ENCODE measurements at regions not wholly inside any gene's neighbourhood (a gene's known extent, or its start where the extent isn't known, plus 50 kb on each side); places are given as distances from the start of the nearest gene placed in this dataset.

- no peak for DNase-seq
Measured at GRCh38 chr2:183214680-183215079, 90.4 kb downstream of the NUP35 start.

GRCh38 chr2:183215917-183216316, 91.7 kb downstream of the NUP35 start:
- DNase-seq = no peak

GRCh38 chr2:183219888-183220287, 95.6 kb downstream of the NUP35 start:
- DNase-seq = no peak

GRCh38 chr2:183222751-183223150, 98.5 kb downstream of the NUP35 start:
- no peak for DNase-seq

GRCh38 chr2:183224948-183225347, 100.7 kb downstream of the NUP35 start:
- DNase-seq = no peak

- DNase-seq = no peak
Measured at GRCh38 chr2:183227176-183227575, 102.9 kb downstream of the NUP35 start.

GRCh38 chr2:183229386-183229785, 105.1 kb downstream of the NUP35 start:
- no peak for DNase-seq

- no peak for DNase-seq
Measured at GRCh38 chr2:183232161-183232865, 108.1 kb downstream of the NUP35 start.

- peak; percentile 84 for DNase-seq
Measured at GRCh38 chr2:183242937-183243336, 118.7 kb downstream of the NUP35 start.

GRCh38 chr2:183243758-183244157, 119.5 kb downstream of the NUP35 start:
- peak; percentile 17 for DNase-seq

- peak; percentile 50 for DNase-seq
Measured at GRCh38 chr2:183244300-183244844, 120.1 kb downstream of the NUP35 start.

- peak; percentile 45 for DNase-seq
Measured at GRCh38 chr2:183248866-183249567, 124.8 kb downstream of the NUP35 start.

- DNase-seq = no peak
Measured at GRCh38 chr2:183250061-183250460, 125.8 kb downstream of the NUP35 start.

- no peak for DNase-seq
Measured at GRCh38 chr2:183250472-183250871, 126.2 kb downstream of the NUP35 start.

GRCh38 chr2:183253441-183254130, 129.3 kb downstream of the NUP35 start:
- DNase-seq = no peak

- DNase-seq = no peak
Measured at GRCh38 chr2:183255411-183255810, 131.2 kb downstream of the NUP35 start.

GRCh38 chr2:183259921-183260320, 135.7 kb downstream of the NUP35 start:
- no peak for DNase-seq

- no peak for DNase-seq
Measured at GRCh38 chr2:183260527-183260926, 136.3 kb downstream of the NUP35 start.

GRCh38 chr2:183264890-183265535, 140.8 kb downstream of the NUP35 start:
- no peak for DNase-seq

GRCh38 chr2:183267148-183267827, 143.0 kb downstream of the NUP35 start:
- DNase-seq = no peak

- DNase-seq = peak; percentile 58
Measured at GRCh38 chr2:183269956-183270355, 145.7 kb downstream of the NUP35 start.

- no peak for DNase-seq
Measured at GRCh38 chr2:183283209-183283608, 159.0 kb downstream of the NUP35 start.

GRCh38 chr2:183284606-183285005, 160.4 kb downstream of the NUP35 start:
- DNase-seq = no peak
